ENCODE measurements at regions not wholly inside any gene's neighbourhood (a gene's known extent, or its start where the extent isn't known, plus 50 kb on each side); places are given as distances from the start of the nearest gene placed in this dataset.

GRCh38 chr5:35417040-35417439 lies 186.8 kb upstream of the PRLR start:
- intact Hi-C loops (cut with micrococcal nuclease; ENCODE audit: unreplicated experiment) = loop anchor here (5.0 to 10.0 kb wide), 2 partner anchors 60 to 182 kb away; partner anchors contain the start of gene PRLR
- no peak overlapping the region for H3K27ac ChIP-seq (ENCODE audit: extremely low read length, insufficient read depth, low read length)
- no peak for DNase-seq (ENCODE audit: low spot score)

More at GRCh38 chr5:35417040-35417439, 186.8 kb upstream of the PRLR start:
- 27% methylated on average over 4 of the region's 4 CpGs for WGBS (ENCODE audit: low lambda C conversion rate)
- Histone ChIP-seq H3K9ac (ENCODE audit: insufficient read depth, low read depth, low read length) (no peak overlapping the region), H3K36me3 (replicated peaks in 1 of 2; ENCODE audit: control insufficient read depth in 1 of 2, insufficient read depth in 2 of 2, low read length in 2 of 2) (no peaks in the 10 kb centered on the region), H3K4me3 (replicated peaks in 1 of 3; ENCODE audit: insufficient read depth in 1 of 3, low read depth in 2 of 3, low read length in 3 of 3) (peak overlapping the region in 1 of 3 experiments; percentile 31; a peak in 2 of 6 replicates), H4K20me1 (ENCODE audit: insufficient read depth, low read length) (no peaks in the 10 kb centered on the region), H3K4me2 (ENCODE audit: low read depth, low read length) (peak overlapping the region; percentile 64), H3K27me3 (ENCODE audit: control insufficient read depth in 1 of 2, insufficient read depth in 2 of 2, low read length in 2 of 2) (no peaks in the 10 kb centered on the region), H2AFZ (ENCODE audit: low read length) (no peak overlapping the region), H3K9me3 (ENCODE audit: low read length) (no peaks in the 10 kb centered on the region), H3K79me2 (ENCODE audit: insufficient read depth, low read length) (no peaks in the 10 kb centered on the region), H3K4me1 (ENCODE audit: insufficient read depth, low read length) (peaks cover 50% of the 10 kb centered on the region)
- TF ChIP-seq HMG20B (CRISPR knock-in tag; conservative IDR thresholded peaks at IDR 0.05) = no peak
- no peak for TF ChIP-seq SCMH1 (CRISPR knock-in tag; IDR thresholded peaks at IDR 0.05; ENCODE audit: borderline replicate concordance)
- TF ChIP-seq ZFP1 (CRISPR knock-in tag; IDR thresholded peaks at IDR 0.05) = no peak
- TF ChIP-seq ZNF563 (CRISPR knock-in tag; IDR thresholded peaks at IDR 0.05) = no peak
- TF ChIP-seq ZMYM3 (CRISPR knock-in tag; IDR thresholded peaks at IDR 0.05) = no peak
- TF ChIP-seq EZH2 (conservative IDR thresholded peaks at IDR 0.05; ENCODE audit: low read depth, low read length) = no peak
- no peak for TF ChIP-seq CHCHD3 (CRISPR knock-in tag; IDR thresholded peaks at IDR 0.05)
- no peak for TF ChIP-seq ZNF331 (CRISPR knock-in tag; IDR thresholded peaks at IDR 0.05)
- TF ChIP-seq SP1 (IDR thresholded peaks at IDR 0.05) = no peak
- TF ChIP-seq SP1 (CRISPR knock-in tag; IDR thresholded peaks at IDR 0.05) = no peak
- no peak for TF ChIP-seq ZBTB40 (IDR thresholded peaks at IDR 0.05)
- TF ChIP-seq ZBTB40 (CRISPR knock-in tag; IDR thresholded peaks at IDR 0.05) = no peak
- TF ChIP-seq ZBTB14 (CRISPR knock-in tag; IDR thresholded peaks at IDR 0.05) = no peak
- TF ChIP-seq TMF1 (CRISPR knock-in tag; IDR thresholded peaks at IDR 0.05; ENCODE audit: low read depth) = no peak
- no peak for TF ChIP-seq PITX1 (CRISPR knock-in tag; IDR thresholded peaks at IDR 0.05)
- TF ChIP-seq DMAP1 (CRISPR knock-in tag; IDR thresholded peaks at IDR 0.05) = no peak
- TF ChIP-seq IRF9 (CRISPR knock-in tag; IDR thresholded peaks at IDR 0.05; ENCODE audit: borderline replicate concordance) = no peak
- TF ChIP-seq NBN (conservative IDR thresholded peaks at IDR 0.05) = no peak
- FAIRE-seq = no peak
- ATAC-seq = peak; percentile 71
- POLR2A ChIA-PET = no interaction called here
- no TSS peak for BruUV-seq (replicated peaks)
- in situ Hi-C loops (cut with HindIII; ENCODE audit: extremely low pct_ligation_motif_present, low pct_unique_long_range_greater_than_20kb) = no loop called here
- CTCF ChIA-PET (ENCODE audit: low intra/inter-chr PET ratio, low total read pairs) = no interaction called here

Measured in HepG2 (cell line).